Spleen (tissue), 11 donors: ENCODE measurements at regions not wholly inside any gene's neighbourhood (a gene's known extent, or its start where the extent isn't known, plus 50 kb on each side); places are given as distances from the start of the nearest gene placed in this dataset.

Source experiments
- DNase-seq: peaks from one replicate; pipeline ENCODE4 v3.0.0-alpha.2; 2020
- H3K27ac ChIP-seq, 8 donors: fragments of 200-600 bp; sonication (generic) in 7 of 8; 1 replicate in 4 of 8; 2 replicates in 4 of 8; pipeline versions ENCODE4 v1.5.0 to v1.8.0; 2016 to 2021; ENCODE audit warnings: inconsistent platforms in 4 of 8, mild to moderate bottlenecking in 4 of 8, moderate library complexity in 1 of 8
- H3K27me3 ChIP-seq, 7 donors: fragments of 200-600 bp; sonication (generic) in 6 of 7; replicated peaks in 1 of 7; 1 replicate in 4 of 7; 2 replicates in 3 of 7; pipeline versions ENCODE4 v1.5.0 to v1.8.0; 2016 to 2021; ENCODE audit warnings: inconsistent platforms in 3 of 7, mild to moderate bottlenecking in 1 of 7
- H3K36me3 ChIP-seq, 6 donors: fragments of 200-600 bp; sonication (generic) in 5 of 6; 1 replicate in 4 of 6; 2 replicates in 2 of 6; pipeline versions ENCODE4 v1.5.0 to v1.8.0; 2016 to 2021; ENCODE audit warnings: inconsistent platforms in 2 of 6
- H3K4me1 ChIP-seq, 6 donors: fragments of 200-600 bp; sonication (generic) in 5 of 6; 1 replicate in 3 of 6; 2 replicates in 3 of 6; pipeline versions ENCODE4 v1.5.0 to v1.8.0; 2016 to 2021; ENCODE audit warnings: inconsistent platforms in 3 of 6
- H3K4me3 ChIP-seq, 8 donors: fragments of 200-600 bp; sonication (generic) in 7 of 8; 1 replicate in 4 of 8; 2 replicates in 4 of 8; pipeline versions ENCODE4 v1.5.0 to v1.8.0; 2016 to 2021; ENCODE audit warnings: inconsistent platforms in 4 of 8, mild to moderate bottlenecking in 4 of 8, moderate library complexity in 2 of 8
- H3K9me3 ChIP-seq, 8 donors: fragments of 200-600 bp; sonication (generic) in 7 of 8; 1 replicate in 4 of 8; 2 replicates in 4 of 8; pipeline versions ENCODE4 v1.5.0 to v1.8.0; 2016 to 2021; ENCODE audit warnings: inconsistent platforms in 4 of 8
- CTCF ChIP-seq, 11 experiments: fragments of 200-600 bp in 7 of 11; fragments of 450-650 bp in 4 of 11; sonication (generic) in 4 of 11; IDR thresholded peaks in 8 of 11; conservative IDR thresholded peaks in 3 of 11; 1 replicate in 7 of 11; 2 replicates in 4 of 11; pipeline versions ENCODE4 v1.4.0 to v1.8.0; 2016 to 2021; ENCODE audit warnings: antibody characterized with exemption in 11 of 11, inconsistent platforms in 4 of 11, mild to moderate bottlenecking in 1 of 11
- POLR2A ChIP-seq, 3 donors: fragments of 450-650 bp; IDR thresholded peaks; one replicate each; pipeline ENCODE4 v1.5.1; 2017; ENCODE audit warnings: antibody characterized with exemption in 3 of 3, mild to moderate bottlenecking in 1 of 3
- POLR2AphosphoS5 ChIP-seq, 3 donors: sonication (generic); formaldehyde crosslinking; IDR thresholded peaks; one replicate each; pipeline ENCODE4 v1.5.1; 2017; ENCODE audit warnings: antibody characterized with exemption in 3 of 3
- WGBS, 5 donors: extraction: QIAGEN DNeasy Blood & Tissue Kit in 3 of 5; methylation state at CpG; one replicate each; pipeline versions ENCODE4 v1.1.5 to v1.1.7; 2013 to 2018; 5-methylcytosine and 5-hydroxymethylcytosine counted together
- intact Hi-C: fragments of 100-400 bp; cut with DNase I; formaldehyde crosslinking; loops from one replicate; pipeline ENCODE4 v1.15.0; 2023; ENCODE audit warnings: low total_unique reads
- donor health status: healthy with polysubstance abuse.
- donor health status: DM: no; HTN: no; CAD: no; lungs with moderate emphysema.
- donor health status: DM: no; HTN: no; CAD: no.
- donor health status: Bipolar disorder and iron deficiency.
- donor health status: healthy.
- donor health status: DM: no; HTN: no; CAD: no.
- donor health status: DM: yes; HTN: yes; CAD: no.

GRCh38 chr9:16207161-16207560, 654.3 kb downstream of the CCDC171 start:
- DNase-seq = no peak

GRCh38 chr9:16210440-16210839, 657.6 kb downstream of the CCDC171 start:
- no peak overlapping the region for H3K4me3 ChIP-seq
- 68 to 91% (median 77%) methylated on average over 1 of the region's 1 CpG for WGBS, 5 donors
- TF ChIP-seq POLR2A (IDR thresholded peaks at IDR 0.05) = no peak
- TF ChIP-seq POLR2AphosphoS5 (IDR thresholded peaks at IDR 0.05) = no peak
- TF ChIP-seq CTCF (IDR thresholded peaks at IDR 0.05 in 8 of 11, conservative IDR thresholded peaks at IDR 0.05 in 3 of 11) = no peak
- H3K9me3 ChIP-seq = no peaks in the 10 kb centered on the region
- DNase-seq = no peak
- intact Hi-C loops = no loop called here
- no peak overlapping the region for H3K27ac ChIP-seq
- no peaks in the 10 kb centered on the region for H3K36me3 ChIP-seq
- H3K27me3 ChIP-seq = no peaks in the 10 kb centered on the region
- no peaks in the 10 kb centered on the region for H3K4me1 ChIP-seq

More at GRCh38 chr9:16207161-16207560, 654.3 kb downstream of the CCDC171 start:
- Histone ChIP-seq H3K4me1 (no peaks in the 10 kb centered on the region), H3K9me3 (no peaks in the 10 kb centered on the region), H3K4me3 (no peak overlapping the region), H3K36me3 (no peaks in the 10 kb centered on the region), H3K27ac (no peak overlapping the region), H3K27me3 (no peaks in the 10 kb centered on the region)
- WGBS, 5 donors = 3 to 9% (median 8%) methylated on average over 9 of the region's 9 CpGs
- no peak for TF ChIP-seq POLR2A (IDR thresholded peaks at IDR 0.05)
- no peak for TF ChIP-seq CTCF (IDR thresholded peaks at IDR 0.05 in 8 of 11, conservative IDR thresholded peaks at IDR 0.05 in 3 of 11)
- TF ChIP-seq POLR2AphosphoS5 (IDR thresholded peaks at IDR 0.05) = no peak
- intact Hi-C loops = no loop called here

GRCh38 chr9:16211946-16212345, 658.5 kb downstream of the BNC2 start:
- intact Hi-C loops = no loop called here
- no peaks in the 10 kb centered on the region for H3K4me1 ChIP-seq
- no peak overlapping the region for H3K4me3 ChIP-seq
- no peaks in the 10 kb centered on the region for H3K9me3 ChIP-seq
- TF ChIP-seq CTCF (IDR thresholded peaks at IDR 0.05 in 8 of 11, conservative IDR thresholded peaks at IDR 0.05 in 3 of 11) (no peak), POLR2AphosphoS5 (IDR thresholded peaks at IDR 0.05) (no peak), POLR2A (IDR thresholded peaks at IDR 0.05) (no peak)
- 74 to 89% (median 81%) methylated on average over 3 of the region's 3 CpGs for WGBS, 5 donors
- no peak for DNase-seq
- H3K27me3 ChIP-seq = no peaks in the 10 kb centered on the region
- no peak overlapping the region for H3K27ac ChIP-seq
- H3K36me3 ChIP-seq = no peaks in the 10 kb centered on the region

- DNase-seq = no peak
- TF ChIP-seq POLR2A (IDR thresholded peaks at IDR 0.05) (no peak), CTCF (IDR thresholded peaks at IDR 0.05 in 8 of 11, conservative IDR thresholded peaks at IDR 0.05 in 3 of 11) (no peak), POLR2AphosphoS5 (IDR thresholded peaks at IDR 0.05) (no peak)
- 74 to 89% (median 85%) methylated on average over 6 of the region's 6 CpGs for WGBS, 5 donors
- H3K27me3 ChIP-seq = peaks cover 0 to 7% (median 0%) of the 10 kb centered on the region in 7 donors
- no peaks in the 10 kb centered on the region for H3K4me1 ChIP-seq
- H3K4me3 ChIP-seq = no peak overlapping the region
- no peaks in the 10 kb centered on the region for H3K9me3 ChIP-seq
- H3K27ac ChIP-seq = no peak overlapping the region
- intact Hi-C loops = no loop called here
- no peaks in the 10 kb centered on the region for H3K36me3 ChIP-seq
Observed at GRCh38 chr9:16213781-16214515, 656.5 kb downstream of the BNC2 start.
